ENCODE measurements at regions not wholly inside any gene's neighbourhood (a gene's known extent, or its start where the extent isn't known, plus 50 kb on each side); places are given as distances from the start of the nearest gene placed in this dataset.

GRCh38 chr14:21985081-21985480 is 311.5 kb upstream of the OR4E1 start:
- TF ChIP-seq CTCF (conservative IDR thresholded peaks at IDR 0.05) (no peak), EZH2 (IDR thresholded peaks at IDR 0.05; ENCODE audit: low read depth) (no peak)

Data from PC-9 (cell line).